H9 (cell line): ENCODE measurements at regions not wholly inside any gene's neighbourhood (a gene's known extent, or its start where the extent isn't known, plus 50 kb on each side); places are given as distances from the start of the nearest gene placed in this dataset.

Source experiments
- DNase-seq: peaks from one replicate; pipeline ENCODE4 v3.0.0-alpha.2; 2017
- H2AFZ ChIP-seq: one replicate; pipeline ENCODE4 v1.6.1; 2013; ENCODE audit warnings: mild to moderate bottlenecking, low read length, control low read depth, moderate library complexity
- H2AK5ac ChIP-seq: 2 replicates; pipeline ENCODE4 v1.6.1; 2013; ENCODE audit warnings: low read length, control low read depth, mixed read lengths; ENCODE audit not compliant: insufficient read length
- H2BK120ac ChIP-seq: one replicate; pipeline ENCODE4 v1.6.1; 2013; ENCODE audit warnings: low read depth, mild to moderate bottlenecking, low read length, control low read depth, inconsistent platforms; ENCODE audit not compliant: poor library complexity, severe bottlenecking
- H2BK12ac ChIP-seq: 2 replicates; pipeline ENCODE4 v1.6.1; 2013; ENCODE audit warnings: low read length, control low read depth, mixed read lengths, low read depth; ENCODE audit not compliant: insufficient read length
- H2BK15ac ChIP-seq: 2 replicates; pipeline ENCODE4 v1.6.1; 2013; ENCODE audit warnings: low read depth, low read length, control low read depth
- H2BK20ac ChIP-seq: one replicate; pipeline ENCODE4 v1.6.1; 2013; ENCODE audit warnings: low read depth, mild to moderate bottlenecking, low read length, control low read depth, inconsistent platforms; ENCODE audit not compliant: poor library complexity, severe bottlenecking
- H2BK5ac ChIP-seq: 2 replicates; pipeline ENCODE4 v1.6.1; 2013; ENCODE audit warnings: low read length, control low read depth, mixed read lengths; ENCODE audit not compliant: insufficient read length
- H3K14ac ChIP-seq: 2 replicates; pipeline ENCODE4 v1.6.1; 2013; ENCODE audit warnings: low read length, control low read depth; ENCODE audit not compliant: insufficient read depth
- H3K18ac ChIP-seq: 2 replicates; pipeline ENCODE4 v1.6.1; 2013; ENCODE audit warnings: low read depth, mild to moderate bottlenecking, mixed read lengths, low read length, control low read depth; ENCODE audit not compliant: insufficient read length
- H3K23ac ChIP-seq: 2 replicates; pipeline ENCODE4 v1.6.1; 2013; ENCODE audit warnings: low read length, control low read depth, mixed read lengths, low read depth; ENCODE audit not compliant: insufficient read length
- H3K23me2 ChIP-seq: 2 replicates; pipeline ENCODE4 v1.6.1; 2013; ENCODE audit warnings: low read depth, mild to moderate bottlenecking, mixed read lengths, low read length, control low read depth; ENCODE audit not compliant: insufficient read length, poor library complexity, severe bottlenecking
- H3K27ac ChIP-seq: 2 replicates; pipeline ENCODE4 v1.5.1; 2013; ENCODE audit warnings: low read length, control low read depth, mixed read lengths, low read depth; ENCODE audit not compliant: insufficient read length
- H3K27me3 ChIP-seq: 2 replicates; pipeline ENCODE4 v1.6.1; 2013; ENCODE audit warnings: low read length, control low read depth, inconsistent platforms; ENCODE audit not compliant: insufficient read depth
- H3K4ac ChIP-seq: 2 replicates; pipeline ENCODE4 v1.6.1; 2013; ENCODE audit warnings: low read depth, mild to moderate bottlenecking, control low read depth, inconsistent platforms, low read length, moderate library complexity
- H3K4me1 ChIP-seq: 2 replicates; pipeline ENCODE4 v1.6.1; 2013; ENCODE audit warnings: low read length, control low read depth, inconsistent platforms; ENCODE audit not compliant: insufficient read depth
- H3K4me2 ChIP-seq: 2 replicates; pipeline ENCODE4 v1.6.1; 2013; ENCODE audit warnings: low read length, control low read depth, mixed read lengths; ENCODE audit not compliant: insufficient read length, insufficient read depth
- H3K56ac ChIP-seq: 2 replicates; pipeline ENCODE4 v1.6.1; 2013; ENCODE audit warnings: low read depth, mild to moderate bottlenecking, mixed read lengths, low read length, control low read depth; ENCODE audit not compliant: insufficient read length
- H3K79me1 ChIP-seq: 2 replicates; pipeline ENCODE4 v1.6.1; 2013; ENCODE audit warnings: low read depth, mild to moderate bottlenecking, moderate library complexity, low read length, control low read depth, inconsistent platforms; ENCODE audit not compliant: insufficient read depth, poor library complexity, severe bottlenecking
- H3K79me2 ChIP-seq: 2 replicates; pipeline ENCODE4 v1.6.1; 2013; ENCODE audit warnings: low read length, control low read depth, inconsistent platforms; ENCODE audit not compliant: insufficient read depth
- H3K9ac ChIP-seq: 2 replicates; pipeline ENCODE4 v1.6.1; 2013; ENCODE audit warnings: low read length, control low read depth, mixed read lengths; ENCODE audit not compliant: insufficient read length; ENCODE audit errors: extremely low read depth
- H3K9me3 ChIP-seq: one replicate; pipeline ENCODE4 v1.6.1; 2013; ENCODE audit warnings: low read depth, low read length, inconsistent platforms; ENCODE audit not compliant: control insufficient read depth
- H3T11ph ChIP-seq: one replicate; pipeline ENCODE4 v1.6.1; 2013; ENCODE audit warnings: mild to moderate bottlenecking, low read length, control low read depth, inconsistent platforms
- H4K20me1 ChIP-seq: one replicate; pipeline ENCODE4 v1.6.1; 2013; ENCODE audit not compliant: control insufficient read depth, insufficient read length, insufficient read depth
- H4K5ac ChIP-seq: 2 replicates; pipeline ENCODE4 v1.6.1; 2013; ENCODE audit warnings: low read depth, mild to moderate bottlenecking, mixed read lengths, low read length, control low read depth; ENCODE audit not compliant: insufficient read length
- H4K8ac ChIP-seq: replicated peaks from 2 replicates; pipeline ENCODE4 v1.6.1; 2013; ENCODE audit warnings: low read length, control low read depth, mixed read lengths, low read depth; ENCODE audit not compliant: insufficient read length
- H4K91ac ChIP-seq: 2 replicates; pipeline ENCODE4 v1.6.1; 2013; ENCODE audit warnings: low read depth, mild to moderate bottlenecking, moderate library complexity, mixed read lengths, low read length, control low read depth; ENCODE audit not compliant: insufficient read length
- H3K27ac Mint-ChIP-seq, 3 experiments: 2 replicates in 2 of 3; 3 replicates in 1 of 3; pipeline ENCODE4 v1.8.0; 2020 to 2021; ENCODE audit warnings: mixed read lengths in 3 of 3, mild to moderate bottlenecking in 1 of 3, moderate library complexity in 1 of 3
- H3K27me3 Mint-ChIP-seq: 2 replicates; pipeline ENCODE4 v1.8.0; 2021; ENCODE audit warnings: low read depth, mild to moderate bottlenecking, moderate library complexity, mixed read lengths
- H3K36me3 Mint-ChIP-seq, 3 experiments: 2 replicates in 2 of 3; 3 replicates in 1 of 3; pipeline ENCODE4 v1.8.0; 2020 to 2021; ENCODE audit warnings: low read depth in 3 of 3, mixed read lengths in 3 of 3; ENCODE audit not compliant: insufficient read depth in 1 of 3
- H3K4me1 Mint-ChIP-seq, 2 experiments: 2 replicates each; pipeline ENCODE4 v1.8.0; 2020; ENCODE audit warnings: mixed read lengths in 2 of 2
- H3K4me3 Mint-ChIP-seq, 2 experiments: 2 replicates in 1 of 2; 3 replicates in 1 of 2; pipeline ENCODE4 v1.8.0; 2020 to 2021; ENCODE audit warnings: mild to moderate bottlenecking in 2 of 2, mixed read lengths in 2 of 2, moderate library complexity in 1 of 2
- H3K9me3 Mint-ChIP-seq, 2 experiments: 2 replicates in 1 of 2; 3 replicates in 1 of 2; pipeline ENCODE4 v1.8.0; 2020; ENCODE audit warnings: mild to moderate bottlenecking in 2 of 2, mixed read lengths in 2 of 2, moderate library complexity in 1 of 2
- WGBS: extraction: QIAGEN DNeasy Blood & Tissue Kit; methylation state at CpG from one replicate; pipeline ENCODE4 v1.1.7; 2013; ENCODE audit warnings: missing lambda C conversion rate, low lambda C conversion rate, mixed read lengths; ENCODE audit not compliant: insufficient read length; ENCODE audit errors: extremely low coverage; 5-methylcytosine and 5-hydroxymethylcytosine counted together
- TF ChIP-seq, protein P1 (sequence below): fragments of 200-600 bp; sonication (generic); conservative IDR thresholded peaks from 3 replicates; pipeline ENCODE4 v1.8.0; 2021; ENCODE audit warnings: antibody characterized with exemption, mild to moderate bottlenecking

DNA sequence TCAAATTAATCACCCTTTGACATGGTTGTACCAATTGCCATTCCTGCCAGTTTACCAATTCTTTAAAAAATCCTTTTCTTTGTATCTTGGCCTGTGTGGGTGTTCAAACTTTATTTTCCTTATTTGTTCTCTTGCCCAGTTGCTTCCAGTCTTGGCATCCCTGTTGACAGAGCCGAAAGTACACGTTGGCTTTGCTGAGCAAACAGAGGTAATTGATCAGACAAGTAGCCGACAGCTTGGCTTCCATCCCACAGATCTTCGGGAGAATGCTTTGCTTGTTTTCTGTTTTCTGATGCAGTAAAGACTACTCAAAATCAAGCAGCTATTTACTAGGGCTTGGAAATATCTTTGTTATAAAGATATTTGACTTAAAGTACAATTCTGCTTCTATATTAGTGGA lies 506.8 kb upstream of the SALL1 start:
- H3K27ac Mint-ChIP-seq, result no peak overlapping the region
- H2BK120ac ChIP-seq, result no peak overlapping the region
- no peaks in the 10 kb centered on the region for H3K79me2 ChIP-seq
- H3K36me3 Mint-ChIP-seq, result no peaks in the 10 kb centered on the region
- H3K4me3 Mint-ChIP-seq, result no peak overlapping the region
- H3T11ph ChIP-seq, result no peak overlapping the region
- no peak overlapping the region for H2BK5ac ChIP-seq
- H3K23ac ChIP-seq, result no peak overlapping the region
- H3K9ac ChIP-seq, result no peak overlapping the region
- no peak overlapping the region for H2AK5ac ChIP-seq
- H3K27me3 ChIP-seq, result no peaks in the 10 kb centered on the region
- no CpG with 5 or more reads among the region's 4 CpGs for WGBS
- H3K4me1 Mint-ChIP-seq, result no peaks in the 10 kb centered on the region
- no peak overlapping the region for H4K8ac ChIP-seq
- DNase-seq, result no peak
- H2BK12ac ChIP-seq, result no peak overlapping the region
- H3K4me2 ChIP-seq, result no peak overlapping the region
- no peak overlapping the region for H2AFZ ChIP-seq
- H3K56ac ChIP-seq, result no peak overlapping the region
- no peaks in the 10 kb centered on the region for H3K4me1 ChIP-seq
- H3K27ac ChIP-seq, result no peak overlapping the region
- H3K23me2 ChIP-seq, result no peaks in the 10 kb centered on the region
- no peaks in the 10 kb centered on the region for H3K79me1 ChIP-seq
- no peak overlapping the region for H2BK20ac ChIP-seq
- no peaks in the 10 kb centered on the region for H3K27me3 Mint-ChIP-seq
- TF ChIP-seq, protein P1, sequence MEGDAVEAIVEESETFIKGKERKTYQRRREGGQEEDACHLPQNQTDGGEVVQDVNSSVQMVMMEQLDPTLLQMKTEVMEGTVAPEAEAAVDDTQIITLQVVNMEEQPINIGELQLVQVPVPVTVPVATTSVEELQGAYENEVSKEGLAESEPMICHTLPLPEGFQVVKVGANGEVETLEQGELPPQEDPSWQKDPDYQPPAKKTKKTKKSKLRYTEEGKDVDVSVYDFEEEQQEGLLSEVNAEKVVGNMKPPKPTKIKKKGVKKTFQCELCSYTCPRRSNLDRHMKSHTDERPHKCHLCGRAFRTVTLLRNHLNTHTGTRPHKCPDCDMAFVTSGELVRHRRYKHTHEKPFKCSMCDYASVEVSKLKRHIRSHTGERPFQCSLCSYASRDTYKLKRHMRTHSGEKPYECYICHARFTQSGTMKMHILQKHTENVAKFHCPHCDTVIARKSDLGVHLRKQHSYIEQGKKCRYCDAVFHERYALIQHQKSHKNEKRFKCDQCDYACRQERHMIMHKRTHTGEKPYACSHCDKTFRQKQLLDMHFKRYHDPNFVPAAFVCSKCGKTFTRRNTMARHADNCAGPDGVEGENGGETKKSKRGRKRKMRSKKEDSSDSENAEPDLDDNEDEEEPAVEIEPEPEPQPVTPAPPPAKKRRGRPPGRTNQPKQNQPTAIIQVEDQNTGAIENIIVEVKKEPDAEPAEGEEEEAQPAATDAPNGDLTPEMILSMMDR, result no peak
- H4K20me1 ChIP-seq, result no peaks in the 10 kb centered on the region
- no peak overlapping the region for H4K91ac ChIP-seq
- no peak overlapping the region for H3K18ac ChIP-seq
- no peak overlapping the region for H3K4ac ChIP-seq
- H3K9me3 Mint-ChIP-seq, result peaks cover 2 to 3% of the 10 kb centered on the region in 2 experiments; a peak in 2 of 5 replicates
- H3K14ac ChIP-seq, result no peak overlapping the region
- no peak overlapping the region for H2BK15ac ChIP-seq
- no peak overlapping the region for H4K5ac ChIP-seq
- H3K9me3 ChIP-seq, result no peaks in the 10 kb centered on the region
